HG03060 (cell line): ENCODE measurements at regions not wholly inside any gene's neighbourhood (a gene's known extent, or its start where the extent isn't known, plus 50 kb on each side); places are given as distances from the start of the nearest gene placed in this dataset.

Source experiments
- ATAC-seq: cut with Tn5 transposase; IDR thresholded peaks from one replicate; pipeline ENCODE4 v1.9.1; 2021; ENCODE audit warnings: low read depth, moderate number of reproducible peaks; ENCODE audit not compliant: unreplicated experiment

GRCh38 chr15:98403569-98403968 lies 244.8 kb upstream of the IGF1R start:
- no peak for ATAC-seq

GRCh38 chr15:98405013-98405412 lies 243.3 kb upstream of the IGF1R start:
- no peak for ATAC-seq

GRCh38 chr15:98408231-98408630 lies 240.1 kb upstream of the IGF1R start:
- ATAC-seq, result no peak

- no peak for ATAC-seq
Measured at GRCh38 chr15:98410328-98410727, 238.0 kb upstream of the IGF1R start.

GRCh38 chr15:98412852-98413251 lies 235.5 kb upstream of the IGF1R start:
- ATAC-seq, result no peak

GRCh38 chr15:98413933-98414546 lies 234.3 kb upstream of the IGF1R start:
- ATAC-seq, result no peak

DNA sequence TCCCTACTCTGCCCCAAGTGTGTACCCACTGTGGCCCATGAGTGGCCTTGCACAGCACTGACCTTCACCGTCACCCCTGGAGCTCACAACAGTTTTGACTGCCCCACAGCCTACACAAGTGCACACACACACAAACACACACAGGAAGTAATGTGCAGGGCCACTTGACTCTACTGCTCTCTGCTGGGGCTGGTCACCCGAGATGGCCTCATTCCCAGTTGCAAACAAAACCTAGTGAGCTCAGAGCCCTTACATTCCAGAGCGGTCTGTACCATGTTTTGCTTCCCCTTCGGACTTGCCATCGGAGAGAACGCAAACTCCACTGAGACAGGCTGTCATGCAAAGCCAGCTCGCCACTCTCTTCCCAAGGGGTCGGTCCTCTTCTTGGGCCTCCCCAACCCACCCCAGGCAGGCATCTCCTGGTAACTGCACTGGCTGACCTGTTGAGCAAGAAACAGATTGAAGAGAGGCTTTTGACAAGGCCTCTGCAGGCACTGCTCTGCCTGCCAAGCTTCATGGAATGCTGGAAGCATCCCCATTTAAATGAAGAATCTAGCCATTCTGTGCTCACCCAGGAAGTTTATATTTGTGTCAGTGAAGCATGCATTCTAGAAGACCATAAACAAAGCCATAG lies 232.0 kb upstream of the IGF1R start:
- ATAC-seq, result no peak

- no peak for ATAC-seq
Measured at GRCh38 chr15:98417346-98417745, 231.0 kb upstream of the IGF1R start.

- ATAC-seq, result no peak
Measured at GRCh38 chr15:98418122-98418521, 230.2 kb upstream of the IGF1R start.

DNA sequence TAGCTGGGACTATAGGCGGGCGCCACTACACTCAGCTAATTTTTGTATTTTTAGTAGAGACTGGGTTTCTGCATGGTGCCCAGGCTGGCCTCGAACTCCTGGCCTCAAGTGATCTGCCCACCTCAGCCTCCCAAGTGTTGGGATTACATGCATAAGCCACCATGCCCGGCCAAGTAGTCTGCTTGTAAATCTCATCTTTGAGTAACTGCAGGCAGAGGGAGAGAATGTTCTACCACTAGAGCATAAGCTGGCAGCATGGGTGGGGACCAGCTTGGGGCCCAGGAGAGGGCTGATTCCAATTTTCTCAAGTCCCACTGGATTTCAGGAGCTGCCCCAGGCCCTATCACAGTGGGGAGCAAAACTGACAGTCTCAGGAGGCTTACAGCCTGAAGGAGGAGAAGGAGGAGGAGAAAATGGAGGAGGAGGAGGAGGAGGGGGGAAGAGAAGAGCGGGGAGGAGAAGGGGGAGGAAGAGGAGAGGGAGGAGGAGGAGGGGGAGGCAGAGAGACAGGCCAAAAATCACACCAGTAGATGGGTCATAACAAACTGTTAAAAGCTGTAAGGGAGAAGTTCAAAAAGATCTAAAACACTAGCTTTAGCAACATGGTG lies 229.1 kb upstream of the IGF1R start:
- no peak for ATAC-seq

DNA sequence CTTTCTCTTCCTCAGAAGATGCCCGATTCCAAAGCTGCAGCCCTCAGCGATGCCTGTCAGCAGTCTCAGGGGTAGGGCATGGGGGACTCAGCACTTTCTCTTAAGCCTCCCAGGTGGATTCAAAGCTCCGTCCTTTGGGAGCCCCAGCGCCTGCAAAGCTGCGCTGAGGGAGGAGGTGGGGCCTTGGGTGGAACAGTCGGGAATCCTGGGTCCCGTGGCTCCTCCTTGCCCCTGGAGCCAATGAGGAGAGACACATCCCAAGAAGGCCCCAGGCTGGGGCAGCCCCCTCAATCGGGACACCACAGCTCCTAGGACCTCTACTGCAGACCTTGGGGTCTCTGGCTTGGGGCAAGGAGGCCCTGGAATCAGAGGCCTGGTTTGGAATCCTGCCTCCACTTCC lies 227.5 kb upstream of the IGF1R start:
- no peak for ATAC-seq

GRCh38 chr15:98421419-98422129 lies 226.8 kb upstream of the IGF1R start:
- ATAC-seq, result no peak

GRCh38 chr15:98422130-98422478 lies 226.2 kb upstream of the IGF1R start:
- no peak for ATAC-seq

GRCh38 chr15:98425173-98425572 lies 223.2 kb upstream of the IGF1R start:
- ATAC-seq, result no peak

- no peak for ATAC-seq
Measured at GRCh38 chr15:98427321-98427720, 221.0 kb upstream of the IGF1R start.

GRCh38 chr15:98428253-98428989 lies 219.9 kb upstream of the IGF1R start:
- peak; percentile 57 for ATAC-seq

- ATAC-seq, result no peak
Measured at GRCh38 chr15:98431171-98431570, 217.2 kb upstream of the IGF1R start.

DNA sequence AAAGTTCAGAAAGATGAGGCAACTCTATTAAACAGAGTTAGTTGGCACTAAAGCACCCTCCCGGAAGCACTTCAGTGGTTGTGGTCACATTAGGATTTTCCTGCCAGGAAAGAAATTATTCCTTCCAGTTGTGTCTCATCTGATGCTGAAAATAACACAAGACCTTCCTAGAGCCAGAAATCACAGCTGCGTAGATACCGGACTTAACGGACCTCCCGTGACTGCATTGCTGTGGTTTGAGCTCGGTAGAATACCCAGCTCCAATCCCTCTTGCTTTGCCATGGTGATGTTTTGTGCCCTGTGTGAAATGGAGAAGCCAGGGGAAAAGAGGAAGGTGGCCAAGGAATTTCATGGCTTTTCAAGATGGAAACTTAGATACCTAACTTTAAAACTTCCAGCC lies 215.0 kb upstream of the IGF1R start:
- ATAC-seq, result no peak

GRCh38 chr15:98433856-98434255 lies 214.5 kb upstream of the IGF1R start:
- ATAC-seq, result no peak

DNA sequence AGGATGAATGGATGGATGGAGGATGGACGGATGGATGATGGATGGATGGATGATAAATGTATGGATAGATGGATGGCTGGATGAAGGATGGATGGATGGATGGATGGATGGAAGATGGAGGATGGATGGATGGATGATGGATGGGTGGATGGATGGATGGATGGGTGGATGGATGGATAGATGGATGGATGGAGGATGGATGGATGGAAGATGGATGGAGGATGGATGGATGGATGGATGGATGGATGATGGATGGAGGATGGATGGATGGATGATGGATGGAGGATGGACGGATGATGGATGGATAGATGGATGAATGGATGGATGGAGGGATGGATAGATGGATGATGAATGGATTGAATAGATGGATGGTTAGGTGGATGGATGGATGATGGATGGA lies 210.6 kb upstream of the IGF1R start:
- ATAC-seq, result no peak

DNA sequence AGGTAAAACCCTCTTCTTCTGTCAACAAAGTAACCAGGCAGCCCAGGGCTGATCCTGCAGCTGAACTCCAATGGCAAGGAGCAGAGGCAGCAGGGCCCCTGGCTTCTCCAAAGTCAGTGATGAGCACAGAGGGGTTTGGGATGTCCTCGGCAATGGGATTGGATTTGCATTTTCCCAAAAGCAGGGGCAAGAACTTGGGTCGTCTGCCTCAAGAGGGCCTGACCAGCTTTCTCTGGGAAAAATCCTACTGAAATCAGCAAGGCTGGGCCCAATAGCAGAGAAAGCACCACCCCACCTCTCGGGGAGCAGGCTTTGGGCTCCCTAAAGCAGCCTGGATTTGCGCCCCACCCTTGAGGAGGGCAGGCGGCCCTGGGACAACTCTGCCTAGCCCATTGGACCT lies 210.0 kb upstream of the IGF1R start:
- ATAC-seq, result no peak
